Progenitor cell of endocrine pancreas (in vitro differentiated cells): ENCODE measurements at regions not wholly inside any gene's neighbourhood (a gene's known extent, or its start where the extent isn't known, plus 50 kb on each side); places are given as distances from the start of the nearest gene placed in this dataset.

ENCODE experiments used
- DNase-seq: peaks from one replicate; pipeline ENCODE4 v3.0.0; 2021; ENCODE audit warnings: low spot score; ENCODE audit not compliant: unreplicated experiment
- H3K27ac Mint-ChIP-seq: 2 replicates; pipeline ENCODE4 v1.8.0; 2021; ENCODE audit warnings: mild to moderate bottlenecking, moderate library complexity, mixed read lengths
- H3K27me3 Mint-ChIP-seq: 2 replicates; pipeline ENCODE4 v1.8.0; 2021; ENCODE audit warnings: mixed read lengths
- H3K36me3 Mint-ChIP-seq: 2 replicates; pipeline ENCODE4 v1.8.0; 2022; ENCODE audit warnings: mixed read lengths; ENCODE audit not compliant: insufficient read depth
- H3K4me1 Mint-ChIP-seq: 2 replicates; pipeline ENCODE4 v1.8.0; 2021; ENCODE audit warnings: low read depth, mixed read lengths
- H3K4me3 Mint-ChIP-seq: 2 replicates; pipeline ENCODE4 v1.8.0; 2021; ENCODE audit warnings: low read depth, mild to moderate bottlenecking, moderate library complexity, mixed read lengths
- H3K9me3 Mint-ChIP-seq: 2 replicates; pipeline ENCODE4 v1.8.0; 2021; ENCODE audit warnings: low read depth, mixed read lengths
- CTCF ChIP-seq: fragments of 200-600 bp; sonication (generic); IDR thresholded peaks from one replicate; pipeline ENCODE4 v1.5.0; 2021; ENCODE audit warnings: antibody characterized with exemption, mild to moderate bottlenecking; ENCODE audit not compliant: unreplicated experiment

- no peak for DNase-seq
- no peak for TF ChIP-seq CTCF
- Mint-ChIP-seq H3K36me3 (no peaks in the 10 kb centered on the region), H3K9me3 (peaks cover 3% of the 10 kb centered on the region), H3K4me3 (no peak overlapping the region), H3K27ac (no peak overlapping the region), H3K27me3 (no peaks in the 10 kb centered on the region), H3K4me1 (peaks cover 40% of the 10 kb centered on the region)
Observed at GRCh38 chr3:110754212-110754916, 317.3 kb upstream of the NECTIN3 start.

- Mint-ChIP-seq H3K36me3 (no peaks in the 10 kb centered on the region), H3K4me1 (peaks cover 37% of the 10 kb centered on the region), H3K27ac (no peak overlapping the region), H3K4me3 (no peak overlapping the region), H3K9me3 (peaks cover 6% of the 10 kb centered on the region), H3K27me3 (no peaks in the 10 kb centered on the region)
- DNase-seq: no peak
- TF ChIP-seq CTCF: no peak
Observed at GRCh38 chr3:110755345-110755744, 316.3 kb upstream of the NECTIN3 start.

- DNase-seq: no peak
- no peaks in the 10 kb centered on the region for H3K27me3 Mint-ChIP-seq
- H3K9me3 Mint-ChIP-seq: peaks cover 13% of the 10 kb centered on the region
- no peak overlapping the region for H3K27ac Mint-ChIP-seq
- peaks cover 32% of the 10 kb centered on the region for H3K4me1 Mint-ChIP-seq
- no peak overlapping the region for H3K4me3 Mint-ChIP-seq
- peaks cover 2% of the 10 kb centered on the region for H3K36me3 Mint-ChIP-seq
- no peak for TF ChIP-seq CTCF
Observed at GRCh38 chr3:110756705-110757104, 314.9 kb upstream of the NECTIN3 start.

- H3K36me3 Mint-ChIP-seq: peaks cover 2% of the 10 kb centered on the region
- TF ChIP-seq CTCF: no peak
- no peak overlapping the region for H3K27ac Mint-ChIP-seq
- H3K4me3 Mint-ChIP-seq: no peak overlapping the region
- H3K27me3 Mint-ChIP-seq: no peaks in the 10 kb centered on the region
- no peak for DNase-seq
- H3K4me1 Mint-ChIP-seq: peaks cover 20% of the 10 kb centered on the region
- peaks cover 17% of the 10 kb centered on the region for H3K9me3 Mint-ChIP-seq
Observed at GRCh38 chr3:110758208-110758607, 313.4 kb upstream of the NECTIN3 start.

GRCh38 chr3:110767156-110767555 is 304.5 kb upstream of the NECTIN3 start:
- peaks cover 2% of the 10 kb centered on the region for H3K36me3 Mint-ChIP-seq
- H3K27ac Mint-ChIP-seq: no peak overlapping the region
- no peaks in the 10 kb centered on the region for H3K27me3 Mint-ChIP-seq
- no peak for TF ChIP-seq CTCF
- no peak for DNase-seq
- no peak overlapping the region for H3K4me3 Mint-ChIP-seq
- peaks cover 14% of the 10 kb centered on the region for H3K9me3 Mint-ChIP-seq
- H3K4me1 Mint-ChIP-seq: peaks cover 11% of the 10 kb centered on the region
